Fibroblast of mammary gland (primary cell): ENCODE measurements at regions not wholly inside any gene's neighbourhood (a gene's known extent, or its start where the extent isn't known, plus 50 kb on each side); places are given as distances from the start of the nearest gene placed in this dataset.
A peak's percentile ranks its signal among the peaks of the same experiment; 100 is the strongest.

Source experiments
- DNase-seq: peaks from one replicate; pipeline ENCODE4 v3.0.0-alpha.2; 2010; ENCODE audit warnings: low read depth
- H3K4me3 ChIP-seq: 2 replicates; pipeline ENCODE4 v1.5.1; 2011; ENCODE audit warnings: low read depth, mild to moderate bottlenecking, low read length, moderate library complexity; ENCODE audit not compliant: control insufficient read depth
- CTCF ChIP-seq: conservative IDR thresholded peaks from 2 replicates; pipeline ENCODE4 v1.5.1; 2011; ENCODE audit warnings: low read depth, low read length, inconsistent platforms; ENCODE audit not compliant: control insufficient read depth, insufficient read depth

GRCh38 chr15:88730751-88731150 lies 72.5 kb upstream of the ACAN start:
- TF ChIP-seq CTCF: no peak
- DNase-seq: no peak
- no peak overlapping the region for H3K4me3 ChIP-seq

- no peak for DNase-seq
- TF ChIP-seq CTCF: no peak
- no peak overlapping the region for H3K4me3 ChIP-seq
Measured at GRCh38 chr15:88735212-88735611, 68.0 kb upstream of the ACAN start.

- no peak overlapping the region for H3K4me3 ChIP-seq
Measured at GRCh38 chr15:88736204-88736603, 67.0 kb upstream of the ACAN start.

GRCh38 chr15:88738796-88739195 lies 64.4 kb upstream of the ACAN start:
- TF ChIP-seq CTCF: no peak
- peak; percentile 3 for DNase-seq
- no peak overlapping the region for H3K4me3 ChIP-seq

More at GRCh38 chr15:88736204-88736603, 67.0 kb upstream of the ACAN start:
- no peak for TF ChIP-seq CTCF
- DNase-seq: no peak

- H3K4me3 ChIP-seq: no peak overlapping the region
- no peak for TF ChIP-seq CTCF
- no peak for DNase-seq
Measured at GRCh38 chr15:88739541-88739940, 63.7 kb upstream of the ACAN start.

- no peak for DNase-seq
- H3K4me3 ChIP-seq: no peak overlapping the region
- TF ChIP-seq CTCF: no peak
Measured at GRCh38 chr15:88740356-88740755, 62.9 kb upstream of the ACAN start.

GRCh38 chr15:88741046-88741445 lies 62.2 kb upstream of the ACAN start:
- no peak for DNase-seq
- TF ChIP-seq CTCF: no peak

More at GRCh38 chr15:88741046-88741445, 62.2 kb upstream of the ACAN start:
- H3K4me3 ChIP-seq: no peak overlapping the region
